CD4-positive, alpha-beta T cell treated with Interleukin-1 beta for 1 hour (primary cell): ENCODE measurements at regions not wholly inside any gene's neighbourhood (a gene's known extent, or its start where the extent isn't known, plus 50 kb on each side); places are given as distances from the start of the nearest gene placed in this dataset.

ENCODE experiments used
- DNase-seq, 2 donors: peaks; one replicate each; pipeline ENCODE4 v3.0.0-alpha.2; 2020 to 2022

- no peak for DNase-seq
Measured at GRCh38 chr4:64559571-64559970, 150.3 kb upstream of the TECRL start.

DNA sequence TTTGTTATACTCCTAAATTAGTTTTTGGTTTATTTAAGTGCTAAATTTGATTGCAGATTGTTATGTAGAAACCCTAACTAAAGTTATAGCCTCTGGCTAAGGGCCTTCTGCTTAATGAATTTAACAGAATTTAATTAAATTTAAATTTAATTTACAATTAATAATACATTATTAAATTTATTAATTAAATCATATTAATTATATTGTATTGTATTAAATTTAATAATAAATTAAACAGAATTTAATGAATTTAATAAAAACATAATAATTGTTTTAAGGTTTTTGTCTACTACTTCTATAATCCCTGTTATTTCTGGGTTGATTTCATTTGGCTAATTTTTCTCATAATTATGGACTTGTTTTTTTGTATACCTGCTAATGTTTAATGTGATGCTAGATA lies 141.9 kb upstream of the TECRL start:
- DNase-seq, result no peak

DNA sequence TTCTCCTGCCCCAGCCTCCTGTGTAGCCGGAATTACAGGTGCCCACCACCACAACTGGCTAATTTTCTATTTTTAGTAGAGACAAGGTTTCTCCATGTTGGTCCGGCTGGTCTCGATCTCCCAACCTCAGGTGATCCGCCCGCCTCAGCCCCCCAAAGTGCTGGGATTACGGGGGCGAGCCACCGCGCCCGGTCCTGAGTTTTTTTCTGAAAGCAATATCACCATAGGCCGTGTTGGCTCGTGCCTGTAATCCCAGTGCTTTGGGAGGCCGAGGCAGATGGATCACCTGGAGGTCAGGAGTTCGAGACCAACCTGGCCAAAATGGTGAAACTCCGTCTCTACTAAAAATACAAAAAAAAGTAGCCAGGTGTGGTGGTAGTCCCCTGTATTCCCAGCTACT lies 136.3 kb upstream of the TECRL start:
- DNase-seq, result no peak

- peak in 1 of 2 donors; percentile 11 for DNase-seq
Measured at GRCh38 chr4:64539234-64539849, 130.1 kb upstream of the TECRL start.

- no peak for DNase-seq
Measured at GRCh38 chr4:64538219-64538618, 129.0 kb upstream of the TECRL start.

DNA sequence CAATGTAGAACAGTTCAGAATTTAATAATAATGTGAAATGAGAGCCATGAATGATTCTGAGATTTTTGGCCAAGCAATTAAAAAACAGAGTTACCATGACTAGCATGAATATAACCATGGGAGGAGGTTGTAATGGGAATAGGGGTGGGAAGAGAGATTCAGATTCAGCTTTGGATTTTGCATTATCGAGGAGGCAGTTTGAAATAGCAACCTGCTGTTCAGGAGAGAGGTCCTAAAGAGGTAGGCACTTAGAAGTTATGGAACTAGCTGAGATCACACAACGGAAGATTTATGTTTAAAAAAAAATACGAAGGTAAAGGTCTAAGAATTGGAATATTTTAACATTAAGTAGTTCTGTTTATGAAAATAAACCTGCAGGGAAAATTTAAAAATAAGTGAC lies 124.4 kb upstream of the TECRL start:
- DNase-seq, result no peak

DNA sequence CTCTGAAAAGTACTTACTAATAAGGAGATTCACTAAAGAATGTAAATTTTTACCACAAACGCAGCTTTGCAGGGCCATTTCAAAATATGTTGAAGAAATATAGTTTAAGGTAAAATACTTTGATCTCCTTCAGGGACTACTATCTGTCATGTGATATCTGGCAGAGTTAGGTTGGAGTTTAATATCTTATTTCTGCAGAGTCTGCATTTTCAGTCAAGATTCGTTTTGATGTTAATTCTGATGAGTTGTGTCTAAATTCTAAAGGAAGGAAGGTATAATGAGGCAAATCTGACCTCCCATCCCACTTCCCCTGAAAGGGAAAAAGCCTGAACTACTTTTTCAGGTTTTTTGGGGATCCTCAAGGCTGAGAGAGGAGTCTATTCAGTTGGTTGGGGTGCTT lies 123.9 kb upstream of the TECRL start:
- no peak for DNase-seq

GRCh38 chr4:64520421-64520820 lies 111.2 kb upstream of the TECRL start:
- no peak for DNase-seq

DNA sequence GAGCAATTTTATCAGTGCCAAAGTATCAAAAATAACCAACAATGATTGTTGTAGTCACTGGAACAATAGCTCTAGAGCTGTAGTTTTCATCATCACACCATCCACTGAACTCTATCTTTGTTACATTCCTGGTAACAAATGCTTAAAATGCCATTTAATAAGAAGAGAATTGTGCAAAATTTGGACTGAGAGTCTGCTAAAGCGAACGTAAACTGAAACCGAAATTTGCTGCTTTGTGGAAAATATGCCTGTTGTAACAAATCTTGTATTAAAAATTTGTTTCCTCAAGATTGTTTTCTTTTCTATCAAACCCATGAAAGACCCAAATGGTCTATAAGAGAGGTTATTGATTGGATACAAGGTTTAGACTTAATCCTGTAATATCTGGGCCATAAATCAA lies 109.3 kb upstream of the TECRL start:
- DNase-seq, result no peak

DNA sequence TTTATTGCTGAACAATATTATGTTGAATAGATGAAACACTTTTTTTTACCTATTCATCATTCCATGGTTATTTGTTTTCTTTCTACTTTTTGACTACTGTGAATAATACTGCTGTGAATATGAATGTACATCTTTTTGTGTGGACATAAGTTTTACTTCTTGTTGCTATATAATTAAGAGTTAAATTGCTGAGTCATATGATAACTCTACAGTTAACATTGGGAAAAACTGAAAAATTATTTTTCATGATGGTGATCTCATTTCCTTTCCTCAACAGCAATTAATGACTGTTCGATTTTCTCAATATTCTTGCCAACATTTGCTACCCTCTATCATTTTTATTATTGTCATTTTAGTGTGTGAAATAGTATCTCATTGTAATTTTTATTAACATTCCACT lies 106.9 kb upstream of the TECRL start:
- no peak for DNase-seq

DNA sequence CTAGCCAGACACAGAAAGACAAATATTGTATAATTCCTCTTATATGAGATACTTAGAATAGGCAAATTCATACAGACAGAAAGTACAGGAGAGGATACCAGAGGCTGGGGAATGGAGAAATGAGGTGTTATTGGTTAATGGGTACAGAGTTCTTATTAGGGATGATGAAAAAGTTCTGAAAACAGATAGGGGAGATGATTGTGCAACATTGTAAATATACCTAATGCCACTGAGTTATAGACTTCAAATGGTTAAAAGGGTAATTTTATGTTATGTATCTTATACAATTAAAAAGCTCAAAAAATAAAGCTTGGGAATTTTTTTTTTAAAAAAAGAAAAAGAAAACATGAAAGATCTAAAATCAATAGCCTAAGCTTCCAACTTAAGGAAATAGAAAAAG lies 98.8 kb upstream of the TECRL start:
- DNase-seq, result no peak

GRCh38 chr4:64503945-64504675 lies 94.9 kb upstream of the TECRL start:
- no peak for DNase-seq

GRCh38 chr4:64503416-64503815 lies 94.2 kb upstream of the TECRL start:
- no peak for DNase-seq

- no peak for DNase-seq
Measured at GRCh38 chr4:64497491-64497890, 88.2 kb upstream of the TECRL start.

DNA sequence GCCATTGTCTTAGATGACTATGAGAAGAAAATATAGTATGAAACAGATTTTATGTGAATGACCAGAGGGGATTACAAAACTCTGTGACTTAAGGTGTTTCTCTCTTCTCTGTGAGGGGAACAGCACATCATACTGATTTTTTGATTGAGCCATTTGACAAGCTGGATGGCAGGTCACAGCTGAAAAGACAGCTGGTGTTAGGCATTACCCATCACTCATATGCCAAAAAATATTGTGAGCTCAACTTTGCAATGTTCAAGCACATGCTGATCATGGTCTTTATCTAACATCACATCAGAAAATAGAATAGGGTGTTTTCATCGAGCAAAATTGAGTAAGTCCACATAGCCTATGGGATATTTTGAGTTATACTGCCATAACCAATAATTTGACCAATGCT lies 86.7 kb upstream of the TECRL start:
- DNase-seq, result no peak

DNA sequence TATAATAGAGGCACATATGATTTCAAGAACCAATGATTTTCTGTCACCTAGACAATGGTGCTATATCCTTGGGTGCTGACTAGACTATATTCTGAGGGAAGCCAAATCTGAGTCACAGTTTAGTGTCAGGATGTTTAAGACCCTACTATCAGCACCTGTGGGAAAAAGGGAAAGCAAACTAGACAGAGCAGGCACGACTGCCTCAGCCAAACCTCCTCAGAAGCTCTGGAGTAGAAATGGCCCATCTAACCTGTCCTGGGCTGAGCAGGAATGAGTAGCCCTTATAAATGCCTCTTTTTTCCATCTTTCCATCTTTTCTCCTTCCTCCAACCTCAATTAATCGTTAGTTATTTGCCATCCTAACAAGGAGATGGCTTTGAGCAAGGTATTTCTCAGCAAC lies 80.4 kb upstream of the TECRL start:
- no peak for DNase-seq

GRCh38 chr4:64479338-64479737 lies 70.1 kb upstream of the TECRL start:
- no peak for DNase-seq

DNA sequence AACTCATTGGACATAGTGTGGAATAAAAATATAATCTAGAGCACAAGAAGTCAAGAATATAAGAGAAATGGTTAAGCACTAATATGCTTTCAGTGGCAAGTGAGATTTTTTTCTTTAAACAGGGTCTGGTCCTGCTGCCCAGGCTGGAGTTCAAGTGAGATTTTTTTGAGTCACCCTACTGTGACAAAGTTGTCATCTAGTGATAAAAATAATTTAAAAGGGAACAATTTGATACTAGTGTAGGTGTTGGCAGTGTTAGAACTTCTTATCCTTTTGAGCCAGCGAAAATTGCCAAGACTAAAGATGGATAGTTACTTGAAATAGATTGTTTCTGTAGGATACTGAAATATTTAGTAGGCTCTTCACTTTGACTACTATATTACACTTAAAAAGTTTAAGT lies 67.9 kb upstream of the TECRL start:
- no peak for DNase-seq

- no peak for DNase-seq
Measured at GRCh38 chr4:64465263-64465662, 56.0 kb upstream of the TECRL start.

- DNase-seq, result no peak
Measured at GRCh38 chr4:64464581-64464980, 55.3 kb upstream of the TECRL start.
